A673 (cell line): ENCODE measurements at regions not wholly inside any gene's neighbourhood (a gene's known extent, or its start where the extent isn't known, plus 50 kb on each side); places are given as distances from the start of the nearest gene placed in this dataset.

Source experiments
- BruUV-seq: library from RNA; stranded (reverse); fragments of 400-500 nt; replicated peaks from 2 replicates; lab custom pipeline; 2021; lab: Mats Ljungman, UMichigan
- CTCF ChIA-PET: fragments of 300-600 bp; sonication (Branson Sonifier 250); formaldehyde crosslinking; loops from one replicate; lab custom pipeline; 2022; ENCODE audit warnings: antibody characterized with exemption; lab: Charles Lee
- POLR2A ChIA-PET: fragments of 300-600 bp; sonication (Branson Sonifier 250); formaldehyde crosslinking; loops from one replicate; lab custom pipeline; 2022; ENCODE audit warnings: antibody characterized with exemption; ENCODE audit not compliant: low non-redundant PET; lab: Charles Lee
- DNase-seq: peaks from one replicate; pipeline ENCODE4 v3.0.0-alpha.2; 2015; ENCODE audit warnings: low spot score
- H3K27ac ChIP-seq: fragments of 200-600 bp; sonication (generic); 2 replicates; pipeline ENCODE4 v1.5.1; 2016; ENCODE audit warnings: mixed run types, low read depth, mild to moderate bottlenecking, mixed read lengths, antibody characterized with exemption, low read length; ENCODE audit not compliant: poor library complexity, severe bottlenecking
- H3K27me3 ChIP-seq: fragments of 200-600 bp; sonication (generic); replicated peaks from 2 replicates; pipeline ENCODE4 v1.6.1; 2017; ENCODE audit warnings: mixed run types, low read depth, mild to moderate bottlenecking, mixed read lengths, antibody characterized with exemption, low read length; ENCODE audit not compliant: insufficient read depth, poor library complexity
- H3K36me3 ChIP-seq: fragments of 200-600 bp; sonication (generic); 2 replicates; pipeline ENCODE4 v1.6.1; 2016; ENCODE audit warnings: mixed run types, mild to moderate bottlenecking, mixed read lengths, antibody characterized with exemption, low read length; ENCODE audit not compliant: insufficient read depth, poor library complexity, severe bottlenecking
- H3K4me1 ChIP-seq: fragments of 200-600 bp; sonication (generic); 2 replicates; pipeline ENCODE4 v1.6.1; 2017; ENCODE audit warnings: mixed run types, mild to moderate bottlenecking, mixed read lengths, antibody characterized with exemption, low read length; ENCODE audit not compliant: insufficient read depth, poor library complexity, severe bottlenecking
- H3K4me3 ChIP-seq: fragments of 200-600 bp; sonication (generic); 2 replicates; pipeline ENCODE4 v1.5.1; 2016; ENCODE audit warnings: low read depth, mixed run types, mild to moderate bottlenecking, mixed read lengths, low read length; ENCODE audit not compliant: poor library complexity, severe bottlenecking
- H3K9me3 ChIP-seq: fragments of 200-600 bp; sonication (generic); 2 replicates; pipeline ENCODE4 v1.6.1; 2016; ENCODE audit warnings: mixed run types, low read depth, mild to moderate bottlenecking, mixed read lengths, antibody characterized with exemption, low read length; ENCODE audit not compliant: poor library complexity, severe bottlenecking
- EZH2 ChIP-seq: fragments of 200-600 bp; sonication (generic); IDR thresholded peaks from 2 replicates; pipeline ENCODE4 v1.6.1; 2017; ENCODE audit warnings: borderline replicate concordance, low read depth, mild to moderate bottlenecking, mixed read lengths, antibody characterized with exemption, low read length; ENCODE audit not compliant: poor library complexity, severe bottlenecking
- intact Hi-C: fragments of 100-400 bp; cut with micrococcal nuclease; formaldehyde crosslinking; loops from one replicate; pipeline ENCODE4 v1.10.0; 2022; ENCODE audit not compliant: unreplicated experiment
- TF ChIP-seq, protein P1 (sequence below): fragments of 300-800, 200-600 bp; sonication (generic); conservative IDR thresholded peaks from 2 replicates; pipeline ENCODE4 v1.5.1; 2017; ENCODE audit warnings: low read depth, mild to moderate bottlenecking, antibody characterized with exemption, low read length, moderate library complexity, mixed read lengths

DNA sequence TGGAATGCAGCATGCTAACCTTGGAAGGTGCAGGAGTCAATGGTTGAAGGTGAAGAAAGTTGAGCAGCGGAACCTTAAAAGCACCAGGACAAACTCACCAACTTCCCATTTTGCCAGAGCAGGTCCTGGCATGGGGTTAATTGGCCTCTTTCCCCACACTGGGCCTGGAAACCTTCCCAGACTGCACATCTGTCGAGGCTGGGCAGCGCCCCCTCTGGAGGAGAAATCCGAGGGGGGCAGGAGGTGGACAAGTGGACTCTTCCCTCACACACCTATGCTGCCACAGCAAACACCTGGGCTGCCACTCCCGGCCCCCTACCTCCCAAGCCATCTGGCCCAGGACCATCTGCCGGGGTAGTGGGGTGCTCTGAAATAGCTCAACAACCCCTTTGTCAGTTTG lies 232.4 kb downstream of the CBLN1 start:
- no peaks in the 10 kb centered on the region for H3K9me3 ChIP-seq
- intact Hi-C loops: no loop called here
- H3K36me3 ChIP-seq: no peaks in the 10 kb centered on the region
- H3K27ac ChIP-seq: no peak overlapping the region
- ChIA-PET CTCF (no interaction called here), POLR2A (no interaction called here)
- H3K27me3 ChIP-seq: peaks cover 4% of the 10 kb centered on the region
- no peak overlapping the region for H3K4me3 ChIP-seq
- H3K4me1 ChIP-seq: no peaks in the 10 kb centered on the region
- no peak for DNase-seq
- BruUV-seq: no TSS peak
- TF ChIP-seq EZH2: no peak
- TF ChIP-seq, protein P1, sequence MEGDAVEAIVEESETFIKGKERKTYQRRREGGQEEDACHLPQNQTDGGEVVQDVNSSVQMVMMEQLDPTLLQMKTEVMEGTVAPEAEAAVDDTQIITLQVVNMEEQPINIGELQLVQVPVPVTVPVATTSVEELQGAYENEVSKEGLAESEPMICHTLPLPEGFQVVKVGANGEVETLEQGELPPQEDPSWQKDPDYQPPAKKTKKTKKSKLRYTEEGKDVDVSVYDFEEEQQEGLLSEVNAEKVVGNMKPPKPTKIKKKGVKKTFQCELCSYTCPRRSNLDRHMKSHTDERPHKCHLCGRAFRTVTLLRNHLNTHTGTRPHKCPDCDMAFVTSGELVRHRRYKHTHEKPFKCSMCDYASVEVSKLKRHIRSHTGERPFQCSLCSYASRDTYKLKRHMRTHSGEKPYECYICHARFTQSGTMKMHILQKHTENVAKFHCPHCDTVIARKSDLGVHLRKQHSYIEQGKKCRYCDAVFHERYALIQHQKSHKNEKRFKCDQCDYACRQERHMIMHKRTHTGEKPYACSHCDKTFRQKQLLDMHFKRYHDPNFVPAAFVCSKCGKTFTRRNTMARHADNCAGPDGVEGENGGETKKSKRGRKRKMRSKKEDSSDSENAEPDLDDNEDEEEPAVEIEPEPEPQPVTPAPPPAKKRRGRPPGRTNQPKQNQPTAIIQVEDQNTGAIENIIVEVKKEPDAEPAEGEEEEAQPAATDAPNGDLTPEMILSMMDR: no peak

GRCh38 chr16:49048557-49048956 lies 233.1 kb downstream of the CBLN1 start:
- ChIA-PET CTCF (no interaction called here), POLR2A (no interaction called here)
- Histone ChIP-seq H3K36me3 (no peaks in the 10 kb centered on the region), H3K27me3 (peaks cover 4% of the 10 kb centered on the region), H3K4me1 (no peaks in the 10 kb centered on the region), H3K4me3 (no peak overlapping the region), H3K27ac (no peak overlapping the region), H3K9me3 (no peaks in the 10 kb centered on the region)
- BruUV-seq: no TSS peak
- TF ChIP-seq EZH2: no peak
- TF ChIP-seq, protein P1: no peak
- DNase-seq: no peak
- intact Hi-C loops: no loop called here

- Histone ChIP-seq H3K27me3 (peaks cover 11% of the 10 kb centered on the region), H3K27ac (no peak overlapping the region), H3K4me1 (no peaks in the 10 kb centered on the region), H3K4me3 (no peak overlapping the region), H3K9me3 (no peaks in the 10 kb centered on the region), H3K36me3 (no peaks in the 10 kb centered on the region)
- DNase-seq: no peak
- intact Hi-C loops: no loop called here
- TF ChIP-seq, protein P1: no peak
- TF ChIP-seq EZH2: no peak
- BruUV-seq: no TSS peak
- CTCF ChIA-PET: no interaction called here
- POLR2A ChIA-PET: no interaction called here
These were observed 245.5 kb downstream of the CBLN1 start for GRCh38 chr16:49036126-49036525.
